GM12892 (cell line): ENCODE measurements at regions not wholly inside any gene's neighbourhood (a gene's known extent, or its start where the extent isn't known, plus 50 kb on each side); places are given as distances from the start of the nearest gene placed in this dataset.

Experiments
- POLR2A ChIP-seq: IDR thresholded peaks from 2 replicates; pipeline ENCODE4 v1.6.1; 2011; ENCODE audit warnings: low read depth, low read length, control low read depth
- POLR2AphosphoS5 ChIP-seq: IDR thresholded peaks from 2 replicates; pipeline ENCODE4 v1.6.1; 2011; ENCODE audit warnings: low read depth, low read length, control low read depth

- TF ChIP-seq POLR2AphosphoS5 = no peak
- no peak for TF ChIP-seq POLR2A
These were observed 715.0 kb upstream of the CDH8 start for GRCh38 chr16:62751218-62751617.
